ENCODE measurements at regions not wholly inside any gene's neighbourhood (a gene's known extent, or its start where the extent isn't known, plus 50 kb on each side); places are given as distances from the start of the nearest gene placed in this dataset.
"Not testable (repeated sequence)": the region's sequence is repeated elsewhere in the genome, so short reads cannot be mapped to it uniquely, and the experiment has no call there.

DNA sequence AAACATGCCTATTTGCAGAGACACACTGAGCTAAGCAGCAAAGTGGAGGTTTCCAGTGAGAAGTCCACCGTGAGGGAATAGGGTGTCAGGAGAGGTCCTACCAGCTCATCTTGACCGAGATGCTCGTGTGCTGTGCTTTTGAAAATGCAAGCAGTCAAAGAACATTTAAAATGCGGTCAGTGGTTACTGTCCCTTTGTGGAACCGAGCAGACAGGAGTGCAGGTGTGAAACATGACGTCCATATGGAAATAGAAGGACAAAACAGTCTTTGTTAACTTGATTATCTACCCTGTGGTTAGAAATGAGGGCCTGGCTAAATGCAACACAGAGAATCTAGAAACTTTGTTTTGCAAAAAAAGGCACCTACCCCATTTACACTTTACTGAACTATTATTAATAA is 473.3 kb downstream of the SPATA31A6 start:
- H3F3A ChIP-seq (ENCODE audit: insufficient read depth, low read length); H3K27me3 ChIP-seq (replicated peaks; ENCODE audit: insufficient read depth, low read length); H3K79me2 ChIP-seq (ENCODE audit: low read length); H3K27ac ChIP-seq (ENCODE audit: low read length); H3K4me3 ChIP-seq (ENCODE audit: low read length); H3K9me3 ChIP-seq (replicated peaks; ENCODE audit: insufficient read depth, low read length); DNase-seq; H3K9ac ChIP-seq (ENCODE audit: low read length); H3K36me3 ChIP-seq (replicated peaks; ENCODE audit: insufficient read depth, low read length); H4K20me1 ChIP-seq (ENCODE audit: insufficient read depth, low read length); H2AFZ ChIP-seq (ENCODE audit: low read length); H3K4me1 ChIP-seq (ENCODE audit: low read length); H3K9me2 ChIP-seq (replicated peaks; ENCODE audit: insufficient read depth, low read length); H3K4me2 ChIP-seq (ENCODE audit: low read depth, low read length): not testable (repeated sequence)

DNA sequence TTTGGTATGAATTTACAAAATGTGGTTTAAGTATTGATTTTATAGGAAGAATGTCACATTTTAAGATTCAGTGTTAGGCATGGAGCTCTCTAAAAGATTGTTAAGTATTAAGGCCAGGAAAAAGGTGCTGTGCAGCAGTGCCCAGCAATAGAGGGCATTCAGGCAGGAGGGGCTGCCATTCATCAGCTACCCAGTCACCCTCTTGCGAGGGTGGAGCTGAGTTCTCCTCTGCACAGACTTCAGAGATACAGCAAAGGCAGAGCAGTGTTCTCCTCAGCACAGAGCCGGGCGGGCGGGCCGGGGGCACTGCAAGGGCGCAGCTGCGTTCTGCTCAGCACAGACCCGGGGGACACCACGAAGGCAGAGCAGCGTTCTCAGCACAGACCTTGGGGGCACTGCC is 474.0 kb downstream of the SPATA31A6 start:
- not testable (repeated sequence) for DNase-seq; H3K4me1 ChIP-seq (ENCODE audit: low read length); H3K9me2 ChIP-seq (replicated peaks; ENCODE audit: insufficient read depth, low read length); H3K4me3 ChIP-seq (ENCODE audit: low read length); H2AFZ ChIP-seq (ENCODE audit: low read length); H3F3A ChIP-seq (ENCODE audit: insufficient read depth, low read length); H3K27ac ChIP-seq (ENCODE audit: low read length); H3K9me3 ChIP-seq (replicated peaks; ENCODE audit: insufficient read depth, low read length); H3K4me2 ChIP-seq (ENCODE audit: low read depth, low read length); H4K20me1 ChIP-seq (ENCODE audit: insufficient read depth, low read length); H3K27me3 ChIP-seq (replicated peaks; ENCODE audit: insufficient read depth, low read length); H3K36me3 ChIP-seq (replicated peaks; ENCODE audit: insufficient read depth, low read length); H3K79me2 ChIP-seq (ENCODE audit: low read length); H3K9ac ChIP-seq (ENCODE audit: low read length)

DNA sequence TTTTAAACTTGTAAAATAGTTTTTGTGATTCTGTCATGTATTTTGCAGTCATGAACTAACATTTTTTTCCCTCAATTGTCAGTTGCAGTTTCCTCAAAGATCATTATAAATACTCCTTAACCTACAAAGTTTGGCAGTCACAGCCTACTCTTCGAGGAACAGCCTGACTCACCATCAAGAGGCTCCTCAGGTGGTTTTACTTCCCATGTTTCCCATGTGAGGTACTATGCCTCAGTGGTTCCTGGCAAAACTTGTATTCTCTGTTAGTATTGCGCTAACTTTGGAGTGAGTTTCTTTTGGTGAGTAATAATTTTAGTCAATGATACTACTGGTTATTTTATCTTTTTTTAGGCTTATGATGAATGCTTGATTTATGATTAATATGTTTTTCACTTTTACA is 513.7 kb downstream of the SPATA31A6 start:
- not testable (repeated sequence) for H2AFZ ChIP-seq (ENCODE audit: low read length); H4K20me1 ChIP-seq (ENCODE audit: insufficient read depth, low read length); H3K9me3 ChIP-seq (replicated peaks; ENCODE audit: insufficient read depth, low read length); H3K4me1 ChIP-seq (ENCODE audit: low read length); H3K4me3 ChIP-seq (ENCODE audit: low read length); H3K36me3 ChIP-seq (replicated peaks; ENCODE audit: insufficient read depth, low read length); H3K4me2 ChIP-seq (ENCODE audit: low read depth, low read length); H3F3A ChIP-seq (ENCODE audit: insufficient read depth, low read length); H3K27me3 ChIP-seq (replicated peaks; ENCODE audit: insufficient read depth, low read length); H3K9ac ChIP-seq (ENCODE audit: low read length); H3K79me2 ChIP-seq (ENCODE audit: low read length); DNase-seq; H3K9me2 ChIP-seq (replicated peaks; ENCODE audit: insufficient read depth, low read length); H3K27ac ChIP-seq (ENCODE audit: low read length)

DNA sequence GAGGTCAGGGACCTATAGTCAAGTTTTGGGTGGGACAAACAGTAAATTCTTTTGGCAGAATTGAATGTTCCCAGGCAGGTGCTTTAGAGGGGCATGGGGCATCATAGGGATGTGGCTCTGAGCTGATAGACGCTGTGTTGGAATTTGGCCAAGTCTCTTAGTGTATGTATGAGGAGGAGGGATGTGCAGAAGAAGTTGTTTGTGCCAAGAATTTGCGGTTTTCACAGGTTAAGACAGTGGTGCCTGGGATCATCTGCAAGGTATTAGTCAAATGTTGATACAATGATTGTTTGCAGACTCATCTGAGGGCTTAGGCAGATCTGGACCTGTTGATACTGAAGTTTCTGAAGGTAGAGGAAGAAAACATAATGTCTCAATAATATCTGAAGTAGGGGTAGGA is 519.4 kb downstream of the SPATA31A6 start:
- not testable (repeated sequence) for H3K79me2 ChIP-seq (ENCODE audit: low read length); H2AFZ ChIP-seq (ENCODE audit: low read length); H3K27me3 ChIP-seq (replicated peaks; ENCODE audit: insufficient read depth, low read length); H3K27ac ChIP-seq (ENCODE audit: low read length); H4K20me1 ChIP-seq (ENCODE audit: insufficient read depth, low read length); H3K9me3 ChIP-seq (replicated peaks; ENCODE audit: insufficient read depth, low read length); DNase-seq; H3K4me3 ChIP-seq (ENCODE audit: low read length); H3K4me1 ChIP-seq (ENCODE audit: low read length); H3K9ac ChIP-seq (ENCODE audit: low read length); H3K9me2 ChIP-seq (replicated peaks; ENCODE audit: insufficient read depth, low read length); H3K36me3 ChIP-seq (replicated peaks; ENCODE audit: insufficient read depth, low read length); H3F3A ChIP-seq (ENCODE audit: insufficient read depth, low read length); H3K4me2 ChIP-seq (ENCODE audit: low read depth, low read length)

DNA sequence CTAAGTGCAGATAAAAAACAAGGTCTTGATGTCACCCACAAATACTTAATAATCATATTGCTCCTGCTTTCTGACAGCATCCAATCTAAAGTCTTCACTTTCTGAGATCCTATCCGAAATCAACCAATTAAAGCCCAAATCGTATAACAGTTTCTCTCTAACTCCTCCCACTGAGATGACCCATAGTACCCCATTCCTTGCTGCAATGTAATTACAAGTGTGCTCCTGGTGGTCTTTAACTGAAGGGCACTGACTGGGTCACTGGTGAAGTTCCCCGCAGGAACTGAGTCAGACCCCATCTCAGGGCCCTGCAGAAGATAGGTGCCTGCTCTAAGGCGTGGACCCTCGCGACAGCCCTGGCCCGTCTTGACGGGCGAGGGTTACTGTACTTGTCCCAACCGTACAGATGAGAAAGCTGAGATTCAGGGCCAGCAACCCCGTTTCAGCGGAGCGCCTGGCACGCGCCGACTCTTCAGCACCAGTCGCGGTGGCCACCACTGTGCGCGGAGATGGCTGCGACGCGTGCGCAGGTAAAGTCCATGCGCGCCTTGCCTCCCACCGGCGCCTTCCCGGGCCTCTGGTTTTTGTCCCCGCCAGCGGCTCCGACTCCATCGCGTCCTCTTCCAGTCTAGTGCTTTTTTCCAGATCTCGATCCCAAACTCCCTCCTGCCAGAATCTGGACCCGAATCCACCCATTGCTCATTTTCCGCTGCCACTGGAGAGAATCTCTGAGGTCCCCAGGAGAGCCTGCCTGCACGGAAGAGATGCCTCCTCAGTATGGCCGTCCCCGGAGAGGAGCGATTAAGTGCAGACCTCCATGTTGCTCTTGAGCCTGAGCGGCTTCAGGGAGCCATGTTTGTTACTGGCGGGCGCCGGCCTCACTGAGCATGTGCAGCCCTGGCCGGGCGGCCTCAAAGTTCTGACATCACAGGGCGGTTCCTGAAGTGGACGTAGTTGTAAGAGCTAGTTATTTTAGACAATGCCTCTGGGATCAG is 541.7 kb downstream of the SPATA31A6 start:
- H3K9me2 ChIP-seq (replicated peaks; ENCODE audit: insufficient read depth, low read length); H3K27me3 ChIP-seq (replicated peaks; ENCODE audit: insufficient read depth, low read length); H3F3A ChIP-seq (ENCODE audit: insufficient read depth, low read length); H4K20me1 ChIP-seq (ENCODE audit: insufficient read depth, low read length); H2AFZ ChIP-seq (ENCODE audit: low read length); H3K36me3 ChIP-seq (replicated peaks; ENCODE audit: insufficient read depth, low read length); H3K9me3 ChIP-seq (replicated peaks; ENCODE audit: insufficient read depth, low read length); H3K4me2 ChIP-seq (ENCODE audit: low read depth, low read length); H3K4me1 ChIP-seq (ENCODE audit: low read length); H3K79me2 ChIP-seq (ENCODE audit: low read length); H3K27ac ChIP-seq (ENCODE audit: low read length): not testable (repeated sequence)
- peak overlapping the region; percentile 50; the same call in 1 of the 2 replicates for H3K9ac ChIP-seq (ENCODE audit: low read length)
- H3K4me3 ChIP-seq (ENCODE audit: low read length), result peak overlapping the region; percentile 48; the same call in 1 of the 2 replicates
- peak; percentile 7 for DNase-seq
